Lung microvascular endothelial cell (primary cell): ENCODE measurements at regions not wholly inside any gene's neighbourhood (a gene's known extent, or its start where the extent isn't known, plus 50 kb on each side); places are given as distances from the start of the nearest gene placed in this dataset.
A peak's percentile ranks its signal among the peaks of the same experiment; 100 is the strongest.

ENCODE experiments used
- DNase-seq, 2 donors: peaks; one replicate each; pipeline versions ENCODE4 v3.0.0 to v3.0.0-alpha.2; 2010; ENCODE audit warnings: low read depth in 2 of 2

GRCh38 chr2:111219285-111219684 is 98.6 kb downstream of the BCL2L11 start:
- DNase-seq, result no peak

GRCh38 chr2:111219734-111220505 is 99.2 kb downstream of the BCL2L11 start:
- no peak for DNase-seq

- DNase-seq, result no peak
These were observed 100.2 kb downstream of the BCL2L11 start for GRCh38 chr2:111220962-111221361.

- no peak for DNase-seq
These were observed 101.0 kb downstream of the BCL2L11 start for GRCh38 chr2:111221701-111222100.

GRCh38 chr2:111222204-111222866 is 101.6 kb downstream of the BCL2L11 start:
- DNase-seq, result no peak

- DNase-seq, result no peak
These were observed 105.1 kb downstream of the BCL2L11 start for GRCh38 chr2:111225856-111226255.

- DNase-seq, result peak; percentile 10 to 31
These were observed 106.4 kb downstream of the BCL2L11 start for GRCh38 chr2:111226876-111227700.

- DNase-seq, result peak; percentile 22 to 24
These were observed 107.0 kb downstream of the BCL2L11 start for GRCh38 chr2:111227716-111228141.

- no peak for DNase-seq
These were observed 111.0 kb downstream of the BCL2L11 start for GRCh38 chr2:111231532-111232252.

- DNase-seq, result peak in 1 of 2 donors; percentile 19
These were observed 114.7 kb downstream of the BCL2L11 start for GRCh38 chr2:111235192-111236015.

- DNase-seq, result no peak
These were observed 115.3 kb downstream of the BCL2L11 start for GRCh38 chr2:111236025-111236424.

- DNase-seq, result no peak
These were observed 117.6 kb downstream of the BCL2L11 start for GRCh38 chr2:111238296-111238695.

GRCh38 chr2:111239107-111239506 is 118.4 kb downstream of the BCL2L11 start:
- DNase-seq, result no peak

GRCh38 chr2:111239581-111240249 is 119.0 kb downstream of the BCL2L11 start:
- no peak for DNase-seq

- DNase-seq, result no peak
These were observed 122.6 kb downstream of the BCL2L11 start for GRCh38 chr2:111243295-111243694.

- DNase-seq, result no peak
These were observed 124.2 kb downstream of the BCL2L11 start for GRCh38 chr2:111244864-111245263.

GRCh38 chr2:111246620-111247061 is 125.9 kb downstream of the BCL2L11 start:
- DNase-seq, result no peak

- no peak for DNase-seq
These were observed 126.8 kb downstream of the BCL2L11 start for GRCh38 chr2:111247491-111247890.

GRCh38 chr2:111249806-111250205 is 129.1 kb downstream of the BCL2L11 start:
- peak in 1 of 2 donors; percentile 83 for DNase-seq
